Activated T-cell treated with anti-CD3 and anti-CD28 coated beads for 24 hours (primary cell): ENCODE measurements at regions not wholly inside any gene's neighbourhood (a gene's known extent, or its start where the extent isn't known, plus 50 kb on each side); places are given as distances from the start of the nearest gene placed in this dataset.

Source experiments
- DNase-seq: peaks from one replicate; pipeline ENCODE4 v3.0.0-alpha.2; 2020; ENCODE audit warnings: low read depth

DNA sequence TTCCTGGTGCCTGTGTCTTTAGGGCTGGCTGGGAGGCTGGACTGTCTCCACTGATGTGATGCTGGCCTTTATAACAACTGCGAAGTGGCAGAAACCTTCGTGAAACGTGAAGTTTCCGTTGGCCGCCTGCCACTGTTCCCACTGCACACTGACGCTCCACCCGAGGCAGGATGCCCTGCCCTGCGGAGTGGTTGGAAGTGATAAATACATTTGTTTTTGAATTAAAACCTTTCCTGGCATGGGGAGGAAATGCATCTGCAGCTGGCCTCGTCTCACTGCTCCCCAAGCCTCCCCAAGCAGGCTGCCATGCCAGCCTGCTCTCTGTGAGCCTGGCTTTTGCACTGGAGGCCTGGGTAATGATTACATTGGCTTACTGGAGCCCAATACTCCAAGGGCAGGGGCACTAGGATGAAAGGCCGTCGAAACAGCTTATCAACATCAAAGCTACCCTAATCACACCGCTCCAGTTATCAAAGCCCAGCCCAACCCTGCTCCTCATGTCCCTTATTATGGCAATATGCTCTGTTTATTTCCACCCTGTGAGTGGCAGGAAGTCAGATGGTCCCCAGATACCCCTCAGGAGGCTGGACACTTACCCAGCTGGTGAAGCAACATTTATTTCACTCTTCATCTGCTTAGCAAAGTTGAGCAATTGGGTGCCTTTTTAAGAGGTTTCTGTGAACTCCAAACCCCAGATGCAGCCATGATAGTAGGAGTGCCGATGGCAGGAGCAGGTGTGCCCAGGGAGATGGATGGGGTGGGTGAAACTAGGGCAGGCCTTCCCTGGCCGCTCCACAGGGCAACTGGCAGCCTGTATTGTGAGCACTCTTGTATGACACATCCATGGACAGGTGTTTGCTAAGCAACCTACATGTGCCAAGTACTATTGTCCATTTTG lies 97.4 kb upstream of the ITGA6 start:
- no peak for DNase-seq

GRCh38 chr2:172332507-172332906 lies 94.9 kb upstream of the ITGA6 start:
- DNase-seq, result no peak

GRCh38 chr2:172333235-172333977 lies 94.0 kb upstream of the ITGA6 start:
- DNase-seq, result no peak

GRCh38 chr2:172333978-172334330 lies 93.4 kb upstream of the ITGA6 start:
- DNase-seq, result no peak

DNA sequence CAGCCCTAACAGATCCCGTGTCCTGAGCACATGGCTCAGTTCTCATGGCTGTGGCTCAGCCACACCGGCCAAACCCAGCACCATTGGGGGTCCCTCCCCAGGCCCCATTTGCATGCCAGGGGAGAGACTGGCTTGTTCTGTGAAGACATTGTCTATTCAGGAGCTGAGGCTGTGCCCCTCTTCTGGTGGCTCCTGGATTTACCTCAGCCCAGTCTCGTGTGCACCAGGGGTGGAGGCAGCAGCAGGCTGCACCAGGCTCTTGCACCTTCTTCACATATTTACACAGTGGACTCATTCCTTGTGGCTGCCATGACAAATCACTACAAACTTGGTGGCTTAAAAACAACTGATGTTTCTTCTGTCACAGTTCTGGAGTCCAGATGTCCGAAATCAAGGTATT lies 92.4 kb upstream of the ITGA6 start:
- no peak for DNase-seq

- no peak for DNase-seq
Observed at GRCh38 chr2:172335736-172336135, 91.7 kb upstream of the ITGA6 start.

DNA sequence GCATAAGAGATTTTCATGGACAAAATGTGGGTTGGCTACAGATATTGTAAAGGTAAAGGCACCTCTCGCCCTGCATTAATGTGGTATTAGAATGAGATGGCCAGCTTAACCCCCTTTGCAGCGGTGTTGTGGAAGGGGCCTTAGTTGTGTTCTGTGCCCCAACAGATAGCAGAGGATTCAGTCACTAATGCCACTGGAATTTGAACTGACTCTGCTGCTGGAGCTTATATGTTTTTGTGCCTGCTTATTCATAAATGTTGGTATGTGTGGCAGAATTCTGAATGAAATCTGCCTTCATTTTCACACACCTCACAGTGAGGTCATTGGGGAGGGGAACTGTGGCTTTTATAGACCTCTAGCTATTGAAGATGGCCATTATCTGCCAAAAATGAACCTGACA lies 90.7 kb upstream of the ITGA6 start:
- DNase-seq, result no peak

DNA sequence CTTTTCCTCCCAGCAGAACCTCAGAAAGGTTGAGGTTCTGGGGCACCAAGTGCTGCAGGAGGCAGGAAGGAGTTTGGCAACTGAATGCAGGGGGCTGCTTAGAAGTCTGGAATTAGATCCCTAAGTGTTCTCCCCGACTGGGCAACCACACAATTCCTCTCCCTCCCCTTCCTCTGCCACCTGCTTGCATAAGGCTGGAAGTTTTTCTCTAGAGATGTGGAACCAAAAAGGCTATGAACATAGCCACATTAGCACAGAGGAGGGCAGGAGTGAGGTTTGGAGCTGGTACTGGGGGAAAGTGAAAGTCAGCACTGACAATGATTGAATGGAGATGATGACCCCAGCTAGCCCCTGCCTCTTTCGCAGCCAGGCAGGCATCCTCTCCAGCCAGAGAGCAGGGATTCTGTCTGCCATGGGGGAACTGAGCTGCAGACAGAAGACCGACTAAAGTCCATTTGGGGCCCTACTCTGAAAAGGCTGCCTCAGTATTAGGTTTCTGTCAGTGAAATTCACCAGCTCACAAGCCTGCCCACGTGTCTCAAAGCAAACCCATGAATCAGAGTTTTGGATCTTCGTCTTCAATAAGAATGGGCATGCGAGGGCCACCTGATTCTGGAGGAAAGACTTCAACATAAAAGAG lies 87.9 kb upstream of the ITGA6 start:
- DNase-seq, result no peak

GRCh38 chr2:172340394-172340793 lies 87.0 kb upstream of the ITGA6 start:
- no peak for DNase-seq

DNA sequence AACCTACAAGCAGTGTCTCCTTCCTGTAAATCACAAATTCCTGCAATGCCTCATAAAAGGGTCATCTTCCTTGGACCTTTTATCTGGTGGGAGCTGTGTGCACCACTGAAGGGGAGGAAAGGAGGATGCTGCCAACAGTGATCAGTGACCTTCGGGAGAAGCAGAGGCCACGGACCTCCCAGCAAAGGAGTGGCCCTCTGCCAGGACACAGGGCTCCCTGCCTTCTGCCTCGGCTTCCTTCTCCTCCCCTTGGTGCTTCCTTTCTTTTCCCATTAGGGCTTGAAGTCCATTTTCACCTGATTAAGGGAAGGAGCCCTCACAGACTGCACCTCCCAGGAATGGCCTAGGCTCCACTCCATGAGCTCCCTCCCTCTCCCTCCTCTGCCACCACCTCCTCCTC lies 85.3 kb upstream of the ITGA6 start:
- no peak for DNase-seq

DNA sequence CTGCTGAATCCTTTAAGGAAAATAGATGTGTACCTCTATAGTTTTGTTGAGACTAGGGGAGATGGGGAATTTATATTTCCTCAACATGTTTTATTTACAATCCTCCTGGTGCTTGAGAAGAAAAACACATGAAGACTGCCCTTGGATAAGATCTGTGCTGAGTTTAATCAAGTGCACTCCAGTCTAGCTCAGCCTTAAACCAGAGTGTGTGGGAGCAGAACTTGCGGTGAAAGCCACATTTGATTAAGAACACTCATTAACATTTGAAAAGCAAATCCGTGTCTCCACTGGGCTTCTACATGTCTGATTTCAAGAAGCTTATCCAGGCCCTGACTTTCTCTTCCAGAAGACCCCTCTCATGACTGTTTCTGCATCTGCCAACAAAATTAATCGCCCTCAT lies 84.8 kb upstream of the ITGA6 start:
- DNase-seq, result no peak

- DNase-seq, result no peak
Observed at GRCh38 chr2:172344159-172344558, 83.2 kb upstream of the ITGA6 start.

- DNase-seq, result no peak
Observed at GRCh38 chr2:172345956-172346555, 81.3 kb upstream of the ITGA6 start.

DNA sequence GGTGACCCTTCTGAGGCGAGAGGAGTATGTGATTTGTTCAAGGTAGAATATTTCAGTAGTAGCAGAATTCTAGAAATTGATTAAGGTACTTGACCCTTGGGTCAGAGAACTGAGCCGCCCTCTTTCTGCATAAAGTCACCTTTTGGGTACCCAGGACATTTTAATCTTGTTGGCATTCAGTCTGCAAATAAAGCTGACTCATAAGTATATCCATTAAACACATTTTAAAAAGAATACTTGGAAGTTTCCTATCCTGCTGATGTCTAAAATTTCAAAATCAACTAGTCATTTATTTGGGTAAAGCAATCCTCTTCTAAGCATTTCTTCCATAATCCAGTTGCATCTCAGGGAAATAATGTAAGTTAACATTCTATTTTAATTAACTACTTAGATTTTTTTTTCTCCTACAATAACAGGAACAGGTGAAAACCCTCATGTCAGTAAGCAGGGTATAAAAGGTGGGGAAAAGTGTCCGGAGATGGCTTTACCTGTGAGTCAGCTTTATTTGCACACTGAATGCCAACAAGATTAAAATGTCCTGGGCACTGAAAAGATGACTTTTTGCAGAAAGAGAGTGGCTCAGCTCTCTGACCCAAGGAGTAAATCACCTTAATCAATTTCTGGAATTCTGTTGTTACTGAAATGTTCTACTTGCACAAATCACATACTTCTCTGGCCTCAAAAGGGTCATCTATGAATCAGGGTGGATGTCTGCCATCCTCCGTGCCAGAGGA lies 78.7 kb upstream of the ITGA6 start:
- no peak for DNase-seq

DNA sequence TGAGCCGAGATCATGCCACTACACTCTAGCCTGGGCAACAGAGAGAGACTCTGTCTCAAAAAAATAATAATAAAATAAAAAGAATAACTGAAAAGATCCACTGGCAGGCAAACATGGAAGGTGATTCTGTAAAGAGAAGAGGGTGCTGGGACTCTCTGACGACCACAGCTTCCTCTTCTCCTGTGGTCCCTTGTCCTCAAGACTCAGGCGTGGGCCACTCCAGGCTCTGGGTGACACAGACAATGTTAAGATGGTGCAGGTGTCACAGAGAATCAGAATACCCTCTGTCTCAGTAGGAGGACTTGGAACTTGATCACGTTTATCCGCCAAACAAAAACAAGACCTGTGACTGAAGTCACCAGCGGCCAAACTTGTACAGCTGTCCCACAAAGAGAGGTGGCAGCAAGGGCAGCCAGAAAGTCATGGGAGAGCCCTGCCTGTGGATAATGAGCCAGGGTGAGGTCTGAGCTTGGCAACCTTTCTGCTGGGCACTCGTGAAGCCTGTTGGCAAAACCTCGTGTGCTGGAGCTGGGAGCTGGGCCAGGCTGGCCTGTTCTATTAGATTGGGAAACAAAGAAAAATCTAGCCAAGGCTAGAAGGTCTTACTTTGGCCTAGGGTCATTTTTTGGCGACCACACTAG lies 76.4 kb upstream of the ITGA6 start:
- no peak for DNase-seq

GRCh38 chr2:172351586-172351985 lies 75.8 kb upstream of the ITGA6 start:
- no peak for DNase-seq

DNA sequence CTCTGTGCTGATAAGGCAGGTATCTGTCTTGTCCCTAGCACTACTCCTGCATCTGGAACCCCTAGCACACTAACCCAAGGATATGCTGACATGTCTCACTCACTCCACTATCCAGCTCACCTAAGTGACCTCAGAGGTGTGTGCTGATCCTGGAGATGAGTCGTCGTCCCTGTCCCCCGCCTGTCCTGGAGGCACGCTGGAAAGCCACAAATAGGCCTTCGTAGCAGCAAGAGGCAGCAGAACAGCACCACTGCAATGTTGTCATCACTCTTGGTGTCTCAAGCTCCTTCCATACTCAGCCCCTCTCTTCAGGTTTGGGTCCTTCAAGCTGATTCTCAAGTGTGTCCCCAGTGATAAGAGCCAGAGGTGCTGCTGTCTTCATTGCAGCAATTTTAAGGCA lies 73.0 kb upstream of the ITGA6 start:
- DNase-seq, result no peak

DNA sequence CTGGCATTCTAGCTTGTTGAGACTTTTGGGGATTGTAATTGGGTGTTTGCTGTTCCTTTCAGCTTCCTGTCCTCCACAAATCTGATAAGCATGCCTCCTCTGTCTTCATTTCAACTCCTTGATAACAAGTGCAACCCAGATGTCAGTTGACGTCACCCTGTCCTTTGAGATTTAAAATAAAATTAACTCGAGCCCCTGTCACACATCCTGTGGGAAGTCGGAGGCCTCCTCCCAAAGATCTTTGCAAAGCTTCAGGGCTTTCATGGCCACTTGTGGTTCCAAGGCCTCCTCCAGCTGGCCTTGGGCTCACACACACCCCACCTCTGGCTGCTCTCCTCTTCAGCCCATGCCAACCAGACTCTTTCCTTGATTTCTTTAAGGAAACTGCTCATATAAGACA lies 69.9 kb upstream of the ITGA6 start:
- no peak for DNase-seq

GRCh38 chr2:172358691-172359556 lies 68.5 kb upstream of the ITGA6 start:
- no peak for DNase-seq

- DNase-seq, result no peak
Observed at GRCh38 chr2:172361360-172361759, 66.0 kb upstream of the ITGA6 start.
